Smooth muscle cell of the brain vasculature (primary cell): ENCODE measurements at regions not wholly inside any gene's neighbourhood (a gene's known extent, or its start where the extent isn't known, plus 50 kb on each side); places are given as distances from the start of the nearest gene placed in this dataset.
"Not testable (repeated sequence)": the region's sequence is repeated elsewhere in the genome, so short reads cannot be mapped to it uniquely, and the experiment has no call there.

ENCODE experiments used
- DNase-seq: peaks from one replicate; pipeline ENCODE4 v3.0.0-alpha.2; 2012; ENCODE audit warnings: low read depth, low spot score

DNA sequence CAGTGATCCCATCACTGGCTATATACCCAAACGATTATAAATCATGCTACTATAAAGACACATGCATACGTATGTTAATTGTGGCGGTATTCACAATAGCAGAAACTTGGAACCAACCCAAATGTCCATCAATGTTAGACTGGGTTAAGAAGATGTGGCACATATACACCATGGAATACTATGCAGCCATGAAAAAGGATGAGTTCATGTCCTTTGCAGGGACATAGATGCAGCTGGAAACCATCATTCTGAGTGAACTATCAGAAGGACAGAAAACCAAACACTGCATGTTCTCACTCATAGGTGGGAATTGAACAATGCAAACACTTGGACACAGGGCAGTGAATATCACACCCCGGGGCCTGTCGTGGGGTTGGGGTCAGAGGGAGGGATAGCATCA, 1335.4 kb downstream of the EPHA7 start:
- DNase-seq, result not testable (repeated sequence)

DNA sequence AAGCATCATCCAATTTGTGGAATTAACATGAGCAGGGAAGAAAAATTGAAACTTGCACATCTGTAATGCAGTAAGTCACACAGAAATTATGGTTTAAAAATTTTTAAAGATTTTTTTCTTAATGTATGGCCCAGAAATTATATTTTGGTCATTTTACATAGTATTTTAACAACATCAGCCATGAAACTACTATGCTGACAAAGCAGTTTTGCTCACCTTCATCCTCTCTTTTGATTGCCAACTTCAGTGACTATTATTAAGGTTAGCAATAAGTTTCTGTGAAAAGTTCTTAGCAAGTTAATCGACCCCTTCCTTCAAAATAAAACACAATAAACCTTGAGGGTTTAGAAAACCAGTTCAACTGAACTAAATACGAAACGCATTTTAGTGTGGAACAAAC, 1347.0 kb downstream of the EPHA7 start:
- DNase-seq, result no peak

DNA sequence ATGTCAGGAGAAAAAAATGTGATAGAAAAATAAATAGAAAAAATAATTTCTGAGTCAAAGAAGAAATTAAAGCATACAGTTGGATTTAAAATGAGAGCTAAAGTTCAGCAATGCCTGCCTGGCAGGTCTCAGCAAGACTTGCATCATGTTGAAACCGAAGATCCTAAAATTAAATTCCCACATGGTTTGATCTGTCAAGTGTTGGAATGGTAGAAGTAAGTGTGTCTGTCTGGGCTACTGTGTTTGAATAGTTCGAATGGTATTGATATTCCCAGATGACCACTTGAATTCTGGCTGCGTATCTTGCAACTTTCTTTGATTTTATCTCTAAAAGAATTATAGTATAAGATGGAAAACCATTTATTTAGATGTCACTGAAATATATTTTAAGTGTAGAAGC, 1349.6 kb downstream of the EPHA7 start:
- DNase-seq, result no peak

DNA sequence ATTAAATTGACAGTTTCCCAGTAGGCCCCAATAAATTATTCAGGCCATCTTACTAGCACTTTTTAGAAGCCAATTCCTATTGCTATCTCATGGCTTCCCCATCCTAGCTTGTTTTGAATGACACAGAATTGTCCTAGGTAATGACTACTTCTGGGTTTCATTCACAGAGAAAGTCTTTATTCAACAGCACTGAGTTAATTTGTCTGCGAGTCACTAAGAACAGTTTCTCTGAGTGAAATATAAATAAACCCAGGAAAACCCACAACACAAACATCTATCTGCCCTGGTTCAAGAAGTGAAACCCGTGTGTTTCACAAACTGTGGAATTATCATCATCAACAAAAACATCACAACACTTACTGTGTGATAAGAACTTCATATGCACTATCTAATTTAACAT, 1366.8 kb downstream of the EPHA7 start:
- no peak for DNase-seq

DNA sequence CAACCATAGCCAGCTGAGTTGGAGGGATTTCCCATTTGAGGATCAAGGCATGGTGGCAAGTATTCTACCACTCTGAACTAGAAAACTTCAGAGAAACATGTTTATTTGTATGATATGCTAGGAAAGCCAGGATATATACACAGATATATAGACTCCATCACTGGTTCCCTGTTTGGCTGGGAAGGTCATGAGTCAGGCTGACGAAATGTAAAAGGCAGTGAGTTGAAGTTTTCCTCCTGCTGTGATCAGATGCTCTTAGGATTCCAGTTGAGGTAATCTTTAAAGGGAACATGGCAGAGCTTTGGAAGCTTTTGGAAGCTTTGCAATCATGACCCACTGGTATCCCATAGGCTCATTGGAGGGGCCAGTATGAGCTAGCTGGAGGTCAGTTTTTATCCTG, 1369.1 kb downstream of the EPHA7 start:
- no peak for DNase-seq

DNA sequence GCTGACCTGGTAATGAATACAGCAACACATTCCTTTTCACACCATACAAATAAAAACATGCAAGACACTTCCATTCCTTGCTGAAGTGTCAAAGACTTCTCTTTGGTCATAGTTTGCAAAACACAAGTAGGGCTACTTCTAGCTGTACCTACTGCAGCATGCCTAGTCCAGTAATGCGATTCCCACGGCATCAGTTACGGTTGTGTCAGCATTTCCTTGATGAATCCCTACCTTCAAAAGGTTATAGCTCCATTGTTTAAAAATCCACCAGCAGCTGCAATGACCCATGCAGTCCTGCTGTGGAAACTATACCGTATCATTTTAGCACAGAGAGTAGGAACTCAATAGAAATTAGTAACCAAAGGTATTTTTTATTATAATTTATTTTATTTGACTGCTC, 1371.5 kb downstream of the EPHA7 start:
- DNase-seq, result no peak

DNA sequence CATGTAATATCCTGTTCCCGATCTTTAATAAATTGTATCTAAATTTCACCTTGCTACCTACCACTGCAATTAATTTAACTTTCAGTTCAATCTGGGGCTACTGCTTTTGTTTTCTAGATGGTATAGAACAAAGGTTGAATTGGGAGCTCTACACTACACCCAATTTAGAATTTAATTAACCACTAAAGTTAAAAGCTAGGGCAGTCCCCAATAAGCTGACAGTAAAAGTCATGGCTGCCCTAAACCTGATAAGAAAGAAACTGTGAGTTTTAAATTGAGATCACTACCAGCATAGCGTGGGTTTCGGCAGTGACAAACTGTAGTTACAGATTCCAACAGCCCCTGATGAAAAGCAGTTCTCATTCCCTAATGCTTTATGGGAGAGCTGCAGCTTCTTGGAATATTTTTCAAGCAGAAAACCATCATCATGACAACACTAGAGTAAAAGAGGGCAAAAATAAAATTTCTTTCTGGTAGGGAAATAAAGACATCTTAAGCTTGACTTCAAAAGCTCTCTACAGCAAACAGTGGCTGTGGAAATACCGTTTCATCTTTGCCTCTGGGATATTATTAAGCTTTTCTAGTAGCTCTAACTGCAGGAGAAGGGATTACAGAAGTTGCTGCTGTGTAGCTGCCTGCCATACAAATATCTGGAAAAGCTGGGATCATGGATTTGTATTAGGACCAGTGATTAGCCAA, 1372.1 kb downstream of the EPHA7 start:
- no peak for DNase-seq

DNA sequence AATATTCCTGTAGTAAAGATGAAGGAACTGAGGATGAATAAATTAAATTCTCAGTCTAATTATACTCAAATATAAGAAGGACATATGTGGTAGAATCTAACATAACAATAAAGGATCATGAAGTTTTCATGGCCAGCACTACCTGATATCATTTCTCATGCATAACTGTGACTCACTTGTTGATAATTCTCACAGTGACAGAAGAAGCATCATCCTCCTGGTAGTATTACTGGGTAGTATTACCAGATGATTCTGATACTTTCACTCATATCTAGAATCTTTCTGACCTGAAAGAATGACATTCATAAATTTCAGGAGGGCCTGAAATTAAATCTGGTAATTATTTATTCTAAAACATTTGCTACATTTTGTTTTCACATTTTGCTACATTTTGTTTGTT, 1375.0 kb downstream of the EPHA7 start:
- DNase-seq, result no peak

DNA sequence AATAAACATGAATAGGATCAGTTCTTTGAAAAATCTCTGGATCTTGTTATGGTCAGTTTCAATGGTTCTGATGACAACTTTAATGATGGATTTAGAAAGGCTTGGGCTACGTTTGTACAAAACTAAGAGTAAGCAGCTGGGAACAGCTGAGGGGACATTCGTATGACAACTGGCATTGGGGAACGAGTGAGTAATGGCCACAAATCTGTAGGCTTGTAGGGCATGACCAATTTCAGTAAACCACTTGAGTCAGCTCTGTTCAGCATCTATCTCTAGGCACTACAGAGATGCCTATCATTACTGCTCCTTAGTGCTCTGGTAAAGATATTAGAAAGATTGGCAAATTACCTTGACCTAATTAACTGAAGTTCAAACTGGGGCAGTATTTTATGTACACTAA, 1375.6 kb downstream of the EPHA7 start:
- DNase-seq, result no peak

DNA sequence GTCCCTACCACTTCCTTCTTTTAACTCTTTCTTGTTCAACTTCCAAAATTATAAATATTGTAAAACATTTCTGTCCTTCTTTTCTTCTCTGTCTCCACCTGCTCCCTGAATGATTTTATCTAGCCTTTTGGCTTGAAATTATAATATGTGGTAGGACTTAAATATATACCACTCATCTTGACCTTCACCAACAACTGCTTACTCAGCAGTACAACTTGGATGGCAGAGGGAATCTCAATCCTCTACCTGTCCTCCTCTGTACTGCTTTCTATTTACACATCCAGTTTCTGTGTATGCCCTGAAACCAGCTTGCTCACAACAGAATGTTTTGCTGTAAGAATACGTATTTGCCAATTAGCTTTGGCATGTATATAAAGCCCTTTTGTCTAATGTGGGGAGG, 1392.5 kb downstream of the EPHA7 start:
- DNase-seq, result no peak

DNA sequence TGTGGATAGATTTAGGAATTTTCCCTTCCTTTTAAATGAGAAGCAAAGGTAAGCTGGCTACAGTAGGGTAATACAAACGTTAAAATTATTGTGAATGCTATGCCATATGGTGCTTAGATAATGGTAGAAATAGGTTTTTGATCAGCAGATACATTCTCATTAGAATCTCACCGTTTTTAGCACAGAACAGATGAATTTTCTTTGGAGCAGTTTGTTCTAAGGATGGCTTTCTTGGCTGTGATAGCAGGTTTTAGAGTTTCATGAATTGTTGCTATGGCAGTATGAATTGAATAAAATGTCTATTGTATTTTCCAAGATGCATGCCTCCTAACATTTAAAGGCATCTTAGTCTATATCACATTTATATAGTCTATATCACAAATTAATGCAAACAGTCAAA, 1394.5 kb downstream of the EPHA7 start:
- no peak for DNase-seq

DNA sequence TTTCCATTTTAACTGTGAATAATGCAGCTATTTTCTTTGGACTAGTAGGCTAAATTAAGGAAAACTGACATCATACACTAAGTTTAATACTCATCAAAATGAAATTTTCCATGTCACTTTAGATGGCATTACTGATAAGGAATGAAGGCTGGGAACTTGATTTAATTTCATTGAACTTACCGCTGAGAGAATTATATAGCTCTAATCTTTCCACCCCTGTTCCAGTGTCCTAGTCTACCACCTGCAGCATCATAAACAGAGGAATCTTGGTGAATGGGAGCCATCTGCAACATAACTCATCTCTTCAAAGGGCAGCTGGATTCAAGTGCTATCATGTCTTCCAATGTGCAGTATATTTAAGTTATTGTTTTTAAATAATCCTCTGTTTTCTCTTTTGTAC, 1395.2 kb downstream of the EPHA7 start:
- no peak for DNase-seq

DNA sequence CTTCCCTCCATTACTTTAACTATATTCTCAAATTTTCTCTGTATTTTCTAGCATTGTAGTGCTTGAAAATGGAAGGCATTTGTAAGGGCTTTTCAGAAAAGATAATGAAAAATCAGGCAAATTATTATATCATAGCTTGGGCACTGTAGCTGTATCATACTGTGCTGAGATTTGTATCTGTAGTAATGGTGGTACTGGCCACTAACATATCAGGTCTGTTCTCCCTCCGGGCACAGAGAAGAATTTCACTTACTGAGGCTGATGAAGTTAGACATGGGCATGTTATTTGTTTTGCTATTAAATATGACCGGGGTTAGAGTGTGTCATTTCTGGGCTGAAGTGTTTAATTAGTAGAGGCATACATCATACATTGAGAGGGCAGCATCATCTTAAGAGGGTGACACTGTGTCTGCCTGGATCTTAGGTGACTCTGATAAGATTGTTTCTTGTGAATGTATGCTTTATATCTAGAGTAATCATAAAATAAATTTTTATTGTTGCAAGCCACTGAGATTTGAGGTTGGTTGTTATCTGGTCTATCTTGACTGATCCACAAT, 1395.9 kb downstream of the EPHA7 start:
- no peak for DNase-seq

DNA sequence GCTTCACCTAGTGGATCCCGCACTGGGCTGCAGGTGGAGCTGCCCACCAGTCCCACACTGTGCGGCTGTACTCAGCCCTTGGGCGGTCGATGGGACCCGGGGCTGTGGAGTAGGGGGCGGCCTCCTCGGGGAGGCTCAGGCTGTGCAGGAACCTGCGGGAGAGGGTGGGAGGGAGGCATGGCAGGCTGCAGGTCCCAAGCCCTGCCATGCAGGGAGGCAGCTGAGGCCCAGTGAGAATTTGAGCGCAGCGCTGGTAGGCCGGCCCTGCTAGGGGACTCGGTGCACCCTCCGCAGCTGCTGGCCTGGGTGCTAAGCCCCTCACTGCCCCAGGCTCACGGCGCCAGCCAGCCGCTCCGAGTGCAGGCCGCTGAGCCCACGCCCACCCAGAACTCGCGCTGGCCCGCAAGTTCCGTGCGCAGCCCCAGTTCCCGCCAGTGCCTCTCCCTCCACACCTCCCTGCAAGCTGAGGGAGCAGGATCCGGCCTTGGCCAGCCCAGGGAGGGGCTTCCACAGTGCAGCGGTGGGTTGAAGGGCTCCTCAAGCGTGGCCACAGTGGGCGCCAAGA, 1407.6 kb downstream of the EPHA7 start:
- DNase-seq, result no peak

DNA sequence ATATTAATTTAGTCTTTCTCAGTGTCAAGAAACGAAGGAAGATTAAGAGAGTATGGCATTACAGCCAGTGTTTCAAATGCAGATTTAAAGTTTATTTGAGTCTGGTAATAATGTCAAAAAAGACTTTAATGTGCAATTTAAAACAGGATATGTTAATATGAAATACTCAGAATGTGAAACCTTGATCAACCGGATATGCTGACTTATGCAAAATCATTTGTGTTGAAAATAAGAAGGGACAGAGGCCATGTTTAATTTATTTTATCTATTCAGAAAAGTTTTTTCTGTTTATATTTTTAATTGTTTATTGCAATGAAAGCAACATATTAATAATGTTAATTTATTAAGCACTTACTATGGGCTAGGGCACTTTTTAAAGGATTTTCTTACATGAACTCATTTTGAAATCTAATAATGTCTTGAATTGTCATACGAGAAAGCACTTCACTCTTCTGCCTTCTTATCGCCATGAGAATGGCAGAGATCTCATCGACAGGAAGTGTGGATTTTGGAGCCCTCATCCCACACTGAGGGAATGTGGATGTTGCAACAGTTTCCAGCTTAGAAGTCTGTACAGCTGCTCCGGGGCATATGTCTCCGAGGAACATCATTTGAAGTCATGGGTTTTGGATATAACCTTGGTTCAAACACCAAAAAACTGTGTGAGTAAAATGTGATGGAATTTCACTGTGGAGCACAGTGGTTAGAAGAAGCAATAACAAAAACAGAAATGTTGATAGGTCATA, 1410.4 kb downstream of the EPHA7 start:
- DNase-seq, result no peak

DNA sequence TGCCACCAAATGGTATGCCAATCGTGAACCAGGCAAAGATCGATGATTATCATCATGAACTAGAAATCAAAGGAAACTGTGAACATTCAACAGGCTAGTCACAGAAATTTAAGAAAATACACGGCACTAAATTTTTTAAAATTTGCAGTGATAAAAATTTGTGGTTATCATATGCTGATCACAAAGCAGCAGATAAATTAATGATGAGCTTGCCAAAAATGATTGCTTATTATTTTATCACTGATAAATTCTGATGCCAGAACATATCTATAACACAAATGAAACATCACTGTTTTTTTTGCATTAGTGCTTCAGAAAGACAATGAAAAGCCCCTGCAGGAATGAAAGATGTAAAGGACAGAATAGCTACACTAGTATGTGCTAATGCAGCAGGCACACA, 1413.2 kb upstream of the MAP3K7 start:
- no peak for DNase-seq

DNA sequence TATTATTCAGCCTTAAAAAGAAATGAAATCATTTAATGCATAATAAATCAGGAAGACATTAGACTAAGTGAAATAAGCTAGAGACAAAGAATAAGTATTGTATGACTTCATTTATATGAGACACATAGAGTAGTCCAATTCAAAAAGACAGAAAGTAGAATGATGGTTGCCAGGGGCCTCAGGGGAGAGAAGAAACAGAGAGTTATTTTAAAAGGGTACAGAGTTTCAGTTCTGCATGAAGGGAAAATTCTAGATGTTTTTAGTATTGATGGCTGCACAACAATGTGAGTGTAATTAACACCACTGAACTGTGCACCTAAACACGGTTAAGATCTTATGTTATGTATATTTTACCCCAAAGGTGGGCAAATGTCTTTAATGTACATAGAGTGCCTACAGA, 1407.9 kb upstream of the MAP3K7 start:
- no peak for DNase-seq

DNA sequence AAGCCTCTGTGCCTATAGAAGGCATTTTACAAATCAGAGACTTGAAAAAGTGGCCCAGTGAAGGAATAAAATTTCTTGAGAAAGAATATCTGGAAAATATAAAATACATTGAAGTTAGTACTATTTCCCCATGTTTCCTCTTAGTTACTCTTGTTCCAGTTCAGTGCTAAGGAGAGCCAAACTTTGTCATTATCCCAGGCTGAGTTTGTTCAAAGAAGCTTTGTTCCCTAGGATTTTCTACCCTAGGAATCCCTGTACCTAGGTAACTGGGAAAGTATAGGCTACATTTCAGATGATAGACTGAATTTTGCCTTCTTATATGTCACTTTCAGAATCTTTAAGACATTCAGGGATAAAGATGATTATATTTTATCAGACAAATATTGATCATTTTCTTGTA, 1395.7 kb upstream of the MAP3K7 start:
- no peak for DNase-seq

DNA sequence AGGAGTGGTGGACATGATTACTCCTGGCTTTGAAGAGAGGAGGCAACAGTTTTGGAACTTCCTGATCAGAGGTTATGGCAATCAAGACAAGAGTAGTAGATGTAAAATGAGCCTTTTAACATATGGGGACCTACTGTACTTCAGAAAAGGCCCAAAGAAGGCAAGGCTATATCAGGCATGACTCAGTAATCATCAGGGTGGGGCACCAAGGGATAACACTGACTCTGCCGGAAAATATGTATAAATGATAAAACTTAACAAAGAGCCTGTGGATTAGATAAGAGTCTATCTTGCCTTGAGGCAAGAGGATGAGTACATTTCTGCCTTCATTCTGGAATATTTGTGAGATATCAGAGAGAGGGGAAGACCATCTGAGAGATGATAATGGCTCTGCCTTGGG, 1389.9 kb upstream of the MAP3K7 start:
- no peak for DNase-seq

DNA sequence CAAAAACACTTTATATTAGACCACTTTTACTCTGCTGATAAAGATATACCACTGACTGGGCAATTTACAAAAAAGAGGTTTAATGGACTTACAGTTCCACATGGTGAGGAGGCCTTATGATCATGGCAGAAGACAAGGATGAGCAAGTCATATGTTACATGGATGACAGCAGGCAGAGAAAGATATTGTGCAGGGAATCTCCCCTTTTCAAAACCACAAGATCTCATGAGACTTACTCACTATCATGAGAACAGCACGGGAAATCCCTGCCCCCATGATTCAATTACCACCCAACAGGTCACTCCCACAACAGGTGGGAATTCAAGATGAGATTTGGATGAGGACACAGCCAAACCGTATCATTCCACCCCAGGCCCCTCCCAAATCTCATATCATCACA, 1383.8 kb upstream of the MAP3K7 start:
- no peak for DNase-seq

DNA sequence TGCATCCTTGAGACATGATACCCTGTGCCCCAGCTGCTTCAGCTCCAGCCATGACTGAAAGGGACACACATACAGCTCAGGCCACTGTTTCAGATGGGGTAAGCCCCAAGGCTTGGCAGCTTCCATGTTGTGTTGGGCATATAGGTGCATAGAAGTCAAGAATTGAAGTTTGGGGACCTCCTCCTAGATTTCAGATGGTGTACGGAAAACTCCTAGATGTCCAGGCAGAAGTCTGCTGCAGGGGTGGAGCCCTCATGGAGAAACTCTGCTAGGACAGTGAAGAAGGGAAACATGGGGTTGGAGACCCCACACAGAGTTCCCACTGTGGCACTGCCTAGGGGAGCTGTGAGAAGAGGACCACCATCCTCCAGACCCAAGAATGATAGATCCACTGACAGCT, 1379.0 kb upstream of the MAP3K7 start:
- no peak for DNase-seq

DNA sequence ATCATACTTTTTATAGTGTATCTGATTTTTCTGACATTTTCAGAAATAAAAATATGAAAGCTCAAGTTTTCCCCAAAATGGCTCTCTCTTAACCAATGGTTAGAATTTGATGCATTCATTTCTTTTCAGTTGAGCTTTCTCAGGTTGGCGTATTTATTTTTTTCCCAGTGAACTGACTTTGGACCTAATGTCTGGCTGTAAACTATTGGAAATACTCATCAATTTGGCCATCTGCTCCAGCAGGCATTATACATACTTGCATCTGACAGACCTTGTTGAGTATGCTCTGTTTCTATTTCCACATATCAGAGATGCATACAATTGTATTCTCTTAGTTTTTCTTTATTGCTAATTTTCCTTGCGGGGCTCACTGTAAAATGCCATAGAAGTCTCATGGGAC, 1374.8 kb upstream of the MAP3K7 start:
- no peak for DNase-seq

DNA sequence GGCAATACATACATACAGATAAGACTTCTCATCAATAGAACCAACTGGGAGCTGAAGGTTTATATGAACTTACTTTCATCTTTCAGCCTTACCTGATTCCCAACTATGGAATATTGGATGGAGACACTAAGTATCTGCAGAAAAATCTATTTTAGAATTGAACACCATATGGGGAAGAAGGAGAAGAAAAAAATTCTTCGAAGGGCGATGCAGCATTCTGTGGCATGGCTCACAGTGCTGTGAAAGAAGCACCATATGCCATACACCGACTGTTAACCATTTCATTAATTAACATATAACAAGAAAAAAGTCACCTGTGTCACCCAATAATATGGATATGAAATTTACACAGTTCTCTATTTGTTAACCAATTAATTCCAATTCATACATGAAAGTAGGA, 1374.4 kb upstream of the MAP3K7 start:
- no peak for DNase-seq
